Liver (tissue), 8 donors: ENCODE measurements at regions not wholly inside any gene's neighbourhood (a gene's known extent, or its start where the extent isn't known, plus 50 kb on each side); places are given as distances from the start of the nearest gene placed in this dataset.

Experiments used
- DNase-seq: peaks from one replicate; pipeline ENCODE4 v3.0.0-alpha.2; 2017; ENCODE audit warnings: low spot score
- H3K27ac ChIP-seq, 2 donors: one replicate each; pipeline ENCODE4 v1.7.0; 2013; ENCODE audit warnings: inconsistent platforms in 2 of 2, low read length in 2 of 2, control low read depth in 1 of 2, low read depth in 1 of 2, mild to moderate bottlenecking in 1 of 2
- H3K27me3 ChIP-seq, 4 donors: one replicate each; pipeline versions ENCODE4 v1.6.1 to v1.7.0; 2013; ENCODE audit warnings: low read length in 3 of 4, inconsistent platforms in 1 of 4, mild to moderate bottlenecking in 1 of 4, moderate library complexity in 1 of 4; ENCODE audit not compliant: control insufficient read depth in 4 of 4, insufficient read depth in 4 of 4
- H3K36me3 ChIP-seq, 4 donors: one replicate each; pipeline versions ENCODE4 v1.6.1 to v1.7.0; 2013; ENCODE audit warnings: low read length in 3 of 4, mild to moderate bottlenecking in 3 of 4, low read depth in 1 of 4, moderate library complexity in 1 of 4; ENCODE audit not compliant: control insufficient read depth in 4 of 4, insufficient read depth in 3 of 4
- H3K4me1 ChIP-seq, 4 donors: one replicate each; pipeline versions ENCODE4 v1.6.1 to v1.7.0; 2013; ENCODE audit warnings: low read length in 3 of 4, mild to moderate bottlenecking in 3 of 4, moderate library complexity in 1 of 4; ENCODE audit not compliant: control insufficient read depth in 4 of 4, insufficient read depth in 4 of 4
- H3K4me3 ChIP-seq, 3 donors: one replicate each; pipeline versions ENCODE4 v1.6.1 to v1.7.0; 2013; ENCODE audit warnings: low read length in 3 of 3, control low read depth in 1 of 3, low read depth in 1 of 3, mild to moderate bottlenecking in 1 of 3
- H3K9ac ChIP-seq, 2 donors: one replicate each; pipeline ENCODE4 v1.7.0; 2013; ENCODE audit warnings: low read length in 2 of 2, mild to moderate bottlenecking in 2 of 2, moderate library complexity in 2 of 2, control low read depth in 1 of 2, low read depth in 1 of 2
- H3K9me3 ChIP-seq, 4 donors: one replicate each; pipeline versions ENCODE4 v1.6.1 to v1.7.0; 2013; ENCODE audit warnings: low read length in 3 of 4; ENCODE audit not compliant: control insufficient read depth in 4 of 4
- ATF3 ChIP-seq: IDR thresholded peaks from 2 replicates; pipeline ENCODE4 v1.6.1; 2016; ENCODE audit warnings: antibody characterized with exemption
- CTCF ChIP-seq: fragments of 150-350 bp; IDR thresholded peaks from 2 replicates; pipeline ENCODE4 v1.5.1; 2017; ENCODE audit warnings: improper control_type of control experiment, low read depth, low read length; ENCODE audit not compliant: missing input control
- EGR1 ChIP-seq, 2 donors: IDR thresholded peaks; 2 replicates each; pipeline ENCODE4 v1.6.1; 2016 to 2018; ENCODE audit warnings: antibody characterized with exemption in 2 of 2, low read depth in 2 of 2
- FOXA1 ChIP-seq: IDR thresholded peaks from 2 replicates; pipeline ENCODE4 v1.6.1; 2016; ENCODE audit warnings: antibody characterized with exemption
- FOXA2 ChIP-seq: IDR thresholded peaks from 2 replicates; pipeline ENCODE4 v1.6.1; 2016; ENCODE audit warnings: antibody characterized with exemption
- GABPA ChIP-seq, 2 donors: IDR thresholded peaks in 1 of 2; conservative IDR thresholded peaks in 1 of 2; 2 replicates each; pipeline ENCODE4 v1.6.1; 2016; ENCODE audit warnings: antibody characterized with exemption in 2 of 2, mild to moderate bottlenecking in 1 of 2, moderate library complexity in 1 of 2
- HNF4A ChIP-seq, 2 donors: conservative IDR thresholded peaks; 2 replicates each; pipeline ENCODE4 v1.6.1; 2016; ENCODE audit warnings: antibody characterized with exemption in 2 of 2, mild to moderate bottlenecking in 2 of 2
- HNF4G ChIP-seq: IDR thresholded peaks from 2 replicates; pipeline ENCODE4 v1.6.1; 2016; ENCODE audit warnings: antibody characterized with exemption
- JUND ChIP-seq, 2 donors: IDR thresholded peaks; 2 replicates each; pipeline ENCODE4 v1.6.1; 2016; ENCODE audit warnings: antibody characterized with exemption in 2 of 2
- MAX ChIP-seq: IDR thresholded peaks from 2 replicates; pipeline ENCODE4 v1.6.1; 2016; ENCODE audit warnings: antibody characterized with exemption
- NR2F2 ChIP-seq: IDR thresholded peaks from 2 replicates; pipeline ENCODE4 v1.6.1; 2016; ENCODE audit warnings: antibody characterized with exemption
- RAD21 ChIP-seq, 2 donors: IDR thresholded peaks; 2 replicates each; pipeline ENCODE4 v1.6.1; 2016; ENCODE audit warnings: antibody characterized with exemption in 2 of 2, mild to moderate bottlenecking in 2 of 2
- REST ChIP-seq: IDR thresholded peaks from 2 replicates; pipeline ENCODE4 v1.6.1; 2016; ENCODE audit warnings: antibody characterized with exemption, mild to moderate bottlenecking
- RXRA ChIP-seq, 2 donors: IDR thresholded peaks; 2 replicates each; pipeline ENCODE4 v1.6.1; 2017 to 2018; ENCODE audit warnings: antibody characterized with exemption in 2 of 2, mild to moderate bottlenecking in 1 of 2
- SP1 ChIP-seq: IDR thresholded peaks from 2 replicates; pipeline ENCODE4 v1.6.1; 2018; ENCODE audit warnings: antibody characterized with exemption, mild to moderate bottlenecking
- TAF1 ChIP-seq: conservative IDR thresholded peaks from 2 replicates; pipeline ENCODE4 v1.6.1; 2016; ENCODE audit warnings: antibody characterized with exemption, mild to moderate bottlenecking
- YY1 ChIP-seq: IDR thresholded peaks from 2 replicates; pipeline ENCODE4 v1.6.1; 2016; ENCODE audit warnings: antibody characterized with exemption, mild to moderate bottlenecking
- ZBTB33 ChIP-seq: IDR thresholded peaks from 2 replicates; pipeline ENCODE4 v1.6.1; 2016; ENCODE audit warnings: antibody characterized with exemption
- WGBS: extraction: QIAGEN DNeasy Blood & Tissue Kit; methylation state at CpG from one replicate; pipeline ENCODE4 v1.1.7; 2013; 5-methylcytosine and 5-hydroxymethylcytosine counted together
- donor health status: healthy.
- donor health status: healthy.
- donor health status: healthy.
- donor health status: healthy.
- donor health status: healthy.

GRCh38 chr10:131805696-131806095 lies 95.1 kb upstream of the PPP2R2D start:
- TF ChIP-seq NR2F2 (no peak), GABPA (IDR thresholded peaks at IDR 0.05 in 1 of 2, conservative IDR thresholded peaks at IDR 0.05 in 1 of 2) (no peak), RAD21 (IDR thresholded peaks at IDR 0.05) (no peak), ZBTB33 (no peak), RXRA (IDR thresholded peaks at IDR 0.05) (no peak), JUND (IDR thresholded peaks at IDR 0.05) (no peak), MAX (no peak), EGR1 (IDR thresholded peaks at IDR 0.05; ENCODE audit: low read depth in 2 of 2) (no peak), TAF1 (no peak), HNF4A (conservative IDR thresholded peaks at IDR 0.05) (no peak), SP1 (no peak), FOXA2 (no peak), YY1 (no peak), ATF3 (no peak), CTCF (no peak), FOXA1 (no peak), REST (no peak), HNF4G (no peak)
- no peaks in the 10 kb centered on the region for H3K9me3 ChIP-seq
- H3K36me3 ChIP-seq: no peaks in the 10 kb centered on the region
- no peak overlapping the region for H3K4me3 ChIP-seq
- no peak overlapping the region for H3K9ac ChIP-seq
- WGBS: 90% methylated on average over 4 of the region's 4 CpGs
- H3K27me3 ChIP-seq: no peaks in the 10 kb centered on the region
- DNase-seq: no peak
- no peak overlapping the region for H3K27ac ChIP-seq
- H3K4me1 ChIP-seq: peaks cover 0 to 11% (median 4%) of the 10 kb centered on the region in 4 donors

- DNase-seq: no peak
- H3K36me3 ChIP-seq: no peaks in the 10 kb centered on the region
- peaks cover 0 to 11% (median 4%) of the 10 kb centered on the region in 4 donors for H3K4me1 ChIP-seq
- H3K9me3 ChIP-seq: no peaks in the 10 kb centered on the region
- H3K27me3 ChIP-seq: no peaks in the 10 kb centered on the region
- WGBS: 92% methylated on average over 10 of the region's 10 CpGs
- H3K9ac ChIP-seq: no peak overlapping the region
- H3K4me3 ChIP-seq: no peak overlapping the region
- no peak overlapping the region for H3K27ac ChIP-seq
- TF ChIP-seq CTCF: no peak
- TF ChIP-seq GABPA (IDR thresholded peaks at IDR 0.05 in 1 of 2, conservative IDR thresholded peaks at IDR 0.05 in 1 of 2): no peak
- no peak for TF ChIP-seq ATF3
- no peak for TF ChIP-seq HNF4G
- no peak for TF ChIP-seq HNF4A (conservative IDR thresholded peaks at IDR 0.05)
- TF ChIP-seq RAD21 (IDR thresholded peaks at IDR 0.05): no peak
- no peak for TF ChIP-seq SP1
- TF ChIP-seq NR2F2: no peak
Observed at GRCh38 chr10:131806146-131806545, 94.7 kb upstream of the PPP2R2D start.
